ELF-1 (cell line): ENCODE measurements at regions not wholly inside any gene's neighbourhood (a gene's known extent, or its start where the extent isn't known, plus 50 kb on each side); places are given as distances from the start of the nearest gene placed in this dataset.
"Not testable (repeated sequence)": the region's sequence is repeated elsewhere in the genome, so short reads cannot be mapped to it uniquely, and the experiment has no call there.

Source experiments
- DNase-seq: peaks from one replicate; pipeline ENCODE4 v3.0.0-alpha.2; 2016; ENCODE audit warnings: low read depth, low spot score

DNA sequence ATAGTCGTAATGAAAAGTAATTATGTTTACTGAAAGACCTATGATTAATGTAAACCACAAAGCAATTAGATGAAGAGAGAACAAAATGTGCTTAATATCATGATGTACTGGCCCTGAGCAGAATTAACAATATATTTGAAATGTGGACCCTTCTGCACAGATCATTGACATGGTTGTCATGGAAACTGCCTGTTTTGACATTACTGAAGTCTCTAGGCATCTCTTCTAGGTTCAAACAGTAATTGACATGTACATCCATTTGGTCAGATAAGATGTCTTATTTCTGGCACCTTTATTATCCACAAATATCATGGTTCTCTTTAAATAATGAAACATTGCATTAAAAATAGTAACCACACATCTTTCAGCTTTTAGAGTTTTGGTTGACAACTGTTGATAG lies 251.7 kb upstream of the GNPDA2 start:
- DNase-seq = no peak

- DNase-seq = no peak
Measured at GRCh38 chr4:44965435-44966095, 239.2 kb upstream of the GNPDA2 start.

DNA sequence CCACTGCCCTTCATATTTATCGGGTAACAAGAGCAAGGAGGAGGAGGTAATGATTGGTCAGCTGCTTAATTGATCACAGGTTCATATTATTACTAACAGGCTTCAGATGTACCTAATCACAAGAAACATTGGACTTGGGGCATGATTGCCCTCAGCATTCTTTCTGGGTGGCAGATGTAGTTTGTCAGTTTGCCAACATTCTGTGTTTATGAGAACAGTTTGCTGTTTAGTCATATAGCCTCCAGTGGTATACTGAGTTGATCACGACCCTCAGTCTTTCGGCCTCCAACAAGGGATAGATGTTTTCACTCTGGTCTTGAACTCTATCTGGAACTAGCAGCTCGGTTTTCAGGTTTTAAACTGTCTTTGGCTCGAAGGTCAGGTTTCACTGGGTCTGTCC lies 237.7 kb upstream of the GNPDA2 start:
- DNase-seq = not testable (repeated sequence)

DNA sequence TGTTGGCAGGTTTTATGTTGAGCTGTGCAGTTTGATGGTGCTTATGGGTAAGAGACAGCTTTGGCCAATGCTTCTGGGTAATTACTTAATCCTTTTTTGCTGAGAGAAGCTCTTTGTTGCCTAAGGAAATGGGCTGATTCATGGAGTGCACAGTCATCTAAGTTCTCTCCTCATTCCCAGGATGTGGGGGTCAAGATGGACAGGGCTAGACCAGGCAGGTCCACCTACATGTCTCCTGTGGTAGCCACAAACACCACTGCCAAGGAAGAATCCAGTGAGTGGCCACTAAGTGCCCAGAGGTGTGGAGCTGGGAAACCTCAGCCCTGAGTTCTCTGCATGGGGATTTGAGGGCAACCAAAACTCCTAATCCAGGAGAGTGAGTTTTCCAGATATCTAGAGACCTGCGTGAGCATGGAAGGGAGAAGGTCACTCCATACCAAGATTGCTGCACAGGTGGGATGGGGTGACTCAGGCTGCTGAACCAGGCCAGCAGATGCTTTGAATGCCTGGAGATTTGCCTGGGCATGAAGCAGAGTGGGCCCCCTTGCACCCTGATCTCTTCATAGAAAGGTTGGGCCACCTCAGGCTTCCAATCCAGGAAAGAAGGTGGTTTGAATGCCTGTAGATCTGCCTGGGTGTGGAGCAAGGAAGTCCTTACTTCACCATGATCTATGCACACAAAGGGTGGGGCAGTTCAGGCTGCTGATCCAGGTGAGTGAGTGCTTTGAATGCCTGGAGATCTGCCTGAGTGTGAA lies 234.8 kb upstream of the GNPDA2 start:
- DNase-seq = no peak

GRCh38 chr4:44931720-44932119 lies 205.4 kb upstream of the GNPDA2 start:
- no peak for DNase-seq

DNA sequence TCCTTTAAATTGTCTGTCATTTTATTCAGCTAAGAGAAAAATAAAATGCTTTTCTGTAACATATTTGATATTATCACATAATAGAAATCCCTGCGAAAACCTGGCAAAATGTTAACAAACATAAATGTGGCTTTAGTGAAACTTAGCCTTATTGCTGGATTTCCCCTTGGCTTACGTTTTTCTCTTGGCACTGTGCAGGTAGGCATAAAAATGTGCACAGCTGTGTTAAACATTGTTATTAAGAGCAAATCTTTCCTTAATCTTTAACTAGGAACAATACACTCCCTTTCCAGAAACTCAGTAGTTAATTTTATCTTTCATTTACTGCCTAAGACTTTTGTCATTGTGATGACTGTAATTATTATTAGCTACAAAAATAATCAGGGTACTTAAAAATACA lies 202.4 kb upstream of the GNPDA2 start:
- no peak for DNase-seq

DNA sequence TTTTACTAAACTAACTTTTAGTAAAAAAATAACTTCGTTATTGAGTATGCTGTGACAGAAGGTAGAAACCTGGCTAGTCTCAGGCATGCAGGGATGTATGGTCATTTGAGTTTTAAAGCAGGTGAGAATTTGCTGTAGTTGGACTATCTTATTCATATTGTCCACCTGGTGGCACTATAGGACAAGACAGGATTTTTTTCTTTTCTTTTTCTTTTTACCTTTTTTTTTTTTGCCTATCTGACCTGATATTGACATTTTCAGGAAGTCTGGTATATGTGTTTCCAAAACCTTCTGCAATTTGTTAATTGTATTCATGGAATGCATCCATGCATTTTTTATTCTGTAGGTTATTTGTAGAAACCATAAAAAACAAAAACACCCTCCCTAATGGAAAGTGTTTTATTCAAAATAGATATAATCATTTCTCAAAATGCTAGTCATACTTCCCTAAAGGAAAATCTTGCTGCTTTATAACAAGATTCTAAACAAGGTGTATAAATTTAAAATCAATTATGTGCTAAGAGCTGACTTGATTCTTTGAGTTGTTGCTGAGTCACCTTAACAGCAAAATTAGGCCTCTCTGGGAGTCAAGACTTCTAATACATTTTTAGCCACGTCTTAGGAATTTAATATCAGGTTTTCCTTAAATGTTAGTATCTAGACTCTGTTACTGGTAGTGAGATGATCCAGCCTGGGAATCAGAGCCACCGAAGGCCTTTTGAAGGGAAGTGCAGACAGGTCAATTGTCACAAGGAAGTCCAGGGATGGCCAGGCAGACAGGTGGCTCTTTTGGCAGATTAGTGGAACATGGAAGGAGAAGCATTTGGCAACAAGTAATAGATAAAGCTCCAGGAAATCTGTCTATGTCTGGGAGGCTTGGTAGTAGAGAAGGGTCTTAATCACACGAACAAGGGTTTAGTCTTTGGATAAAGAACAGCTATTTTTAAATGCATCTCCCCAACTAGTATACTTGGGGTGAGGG lies 201.3 kb upstream of the GNPDA2 start:
- DNase-seq = no peak

DNA sequence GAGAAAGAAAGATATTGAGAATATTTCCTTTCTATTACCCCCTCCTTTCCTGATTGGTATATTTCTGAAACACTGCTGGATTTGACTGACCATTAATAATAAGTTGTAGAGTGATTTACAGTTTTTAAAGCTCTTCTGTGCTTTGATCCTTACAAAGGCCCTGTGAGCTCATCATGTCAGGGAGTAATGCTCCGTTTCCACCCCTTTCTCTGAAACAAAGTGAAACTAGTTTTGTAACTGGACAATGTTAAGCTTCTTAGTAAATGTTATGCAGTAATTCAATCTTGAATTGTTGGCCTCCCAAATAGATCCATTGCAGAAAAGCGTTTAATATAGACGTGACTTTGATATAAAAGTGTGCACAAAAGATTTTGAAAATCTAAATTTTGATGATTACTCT lies 190.1 kb upstream of the GNPDA2 start:
- no peak for DNase-seq

DNA sequence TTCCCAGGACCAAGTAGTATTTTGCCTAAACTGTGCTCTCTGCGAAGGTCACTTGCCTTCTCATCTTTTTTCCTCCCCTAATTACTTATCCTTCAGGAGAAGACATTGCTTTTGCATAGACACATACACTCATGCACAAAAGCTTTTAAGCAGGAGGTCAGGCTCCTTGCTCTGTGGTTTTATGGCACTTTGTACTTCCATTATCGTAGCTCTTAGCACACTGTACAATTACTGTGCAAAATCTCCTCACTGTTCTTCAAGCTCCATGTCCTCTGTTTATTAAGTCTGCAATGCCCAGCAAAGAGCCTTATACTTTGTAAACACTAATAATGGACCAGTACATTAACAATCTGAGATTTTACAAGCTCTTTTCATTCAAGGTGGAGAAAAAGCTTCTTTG lies 188.4 kb upstream of the GNPDA2 start:
- no peak for DNase-seq

DNA sequence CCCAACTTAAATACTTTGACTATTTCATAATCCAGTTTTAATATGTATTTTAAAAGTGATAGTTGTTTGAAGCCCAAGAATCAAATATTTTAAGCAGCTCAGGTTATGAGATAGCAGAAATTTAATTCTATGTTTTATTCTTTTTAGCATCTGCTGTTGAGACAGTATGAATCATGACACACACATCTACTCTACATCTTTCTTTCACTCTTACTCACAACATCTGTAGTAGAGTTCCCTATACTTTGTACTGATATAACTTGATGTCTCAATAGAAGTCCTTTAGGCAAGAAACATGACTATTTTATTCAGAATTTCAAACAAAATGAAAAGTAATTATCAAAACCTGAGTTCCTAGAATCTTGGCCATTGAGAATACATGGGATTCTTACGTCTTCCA lies 187.9 kb upstream of the GNPDA2 start:
- DNase-seq = no peak

DNA sequence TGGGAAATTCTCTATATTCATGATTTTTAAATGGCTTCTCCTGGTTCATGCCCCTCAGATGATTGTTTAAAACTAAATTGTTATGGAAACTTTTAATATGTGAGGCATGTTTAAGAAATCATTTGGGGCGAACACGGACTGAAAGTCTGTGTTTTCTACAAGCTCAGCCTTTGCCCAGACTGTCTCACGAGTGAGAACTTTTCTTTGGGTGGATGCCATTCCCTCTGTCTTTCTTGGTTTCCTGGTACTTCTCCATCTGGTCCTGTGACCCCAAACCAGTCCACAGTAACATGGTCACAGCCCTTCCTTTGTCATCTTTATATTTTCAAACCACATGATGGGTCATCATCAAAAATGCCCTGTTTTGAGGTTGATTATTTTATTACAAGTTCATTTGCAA lies 186.6 kb upstream of the GNPDA2 start:
- no peak for DNase-seq

DNA sequence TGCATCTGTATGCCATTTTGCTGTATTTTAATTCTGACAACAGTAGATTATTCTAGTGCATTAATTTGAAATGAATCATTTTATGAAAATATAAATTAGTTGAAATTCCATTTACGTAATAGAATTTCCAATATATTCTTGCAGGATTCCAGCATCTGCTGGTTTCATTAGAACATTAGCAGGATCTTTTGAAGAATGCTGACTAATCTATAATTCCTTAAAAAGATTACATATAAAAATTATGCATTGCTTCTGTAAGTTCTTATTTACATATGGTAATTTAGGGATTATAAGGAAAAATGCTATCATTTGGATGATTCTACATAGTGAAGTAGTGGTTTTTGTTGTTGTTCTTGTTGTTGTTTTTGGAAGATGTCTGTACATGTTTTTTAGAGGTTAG lies 182.2 kb upstream of the GNPDA2 start:
- DNase-seq = no peak

GRCh38 chr4:44872246-44872645 lies 145.9 kb upstream of the GNPDA2 start:
- DNase-seq = no peak

DNA sequence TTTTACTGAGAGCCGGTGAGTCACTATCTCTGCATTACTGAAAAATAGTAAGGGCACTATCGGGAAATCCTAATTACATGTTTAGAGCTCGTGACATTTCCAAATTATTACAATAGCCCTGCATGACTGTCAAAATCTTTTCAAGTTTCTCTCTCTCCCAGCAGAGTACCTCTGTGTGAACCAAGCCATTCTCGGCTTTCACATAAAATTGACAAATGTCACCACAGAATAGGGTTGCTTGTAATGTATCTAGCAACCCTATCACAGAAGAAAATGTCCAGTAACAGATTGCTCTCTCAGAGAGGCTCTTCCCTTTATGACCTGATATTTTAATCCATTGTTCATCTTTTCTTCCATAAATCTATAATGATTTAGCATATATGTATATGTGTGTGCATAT lies 144.8 kb upstream of the GNPDA2 start:
- no peak for DNase-seq

GRCh38 chr4:44869985-44870384 lies 143.6 kb upstream of the GNPDA2 start:
- DNase-seq = no peak

DNA sequence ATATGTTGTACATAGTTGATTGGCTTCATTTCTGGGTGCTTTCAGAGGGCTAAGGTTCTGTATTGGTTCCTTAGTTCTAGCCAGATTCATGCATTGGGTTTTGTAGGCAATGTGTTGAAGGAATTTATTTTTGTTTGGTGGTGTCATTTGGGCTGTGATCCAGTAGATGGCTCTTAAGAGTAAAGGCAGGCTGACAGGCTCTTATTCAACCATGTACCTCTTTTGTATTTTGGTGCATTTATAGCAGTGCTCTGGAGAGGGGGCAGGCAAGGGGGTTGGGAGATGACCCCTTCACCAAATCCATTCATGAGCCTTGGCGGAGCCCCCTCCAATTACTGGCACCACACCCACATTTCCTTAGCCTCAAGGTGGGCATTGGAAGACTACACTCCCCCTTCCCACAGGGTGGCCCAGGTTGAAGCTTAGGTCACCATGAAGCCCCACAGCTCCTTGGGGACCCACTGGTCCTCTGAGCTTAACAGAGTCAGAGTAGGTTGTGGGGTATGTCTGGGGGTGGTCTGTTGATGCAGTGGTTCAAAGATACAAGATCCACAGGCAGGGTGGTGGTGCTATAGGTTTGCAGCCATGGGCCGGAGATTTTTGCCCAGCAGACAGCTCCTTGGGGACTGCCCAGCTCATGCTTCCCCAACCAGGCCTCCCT lies 143.0 kb upstream of the GNPDA2 start:
- DNase-seq = peak; percentile 4

- DNase-seq = no peak
Measured at GRCh38 chr4:44861756-44862155, 135.4 kb upstream of the GNPDA2 start.

- DNase-seq = no peak
Measured at GRCh38 chr4:44859477-44859876, 133.1 kb upstream of the GNPDA2 start.

GRCh38 chr4:44848466-44848865 lies 122.1 kb upstream of the GNPDA2 start:
- no peak for DNase-seq

DNA sequence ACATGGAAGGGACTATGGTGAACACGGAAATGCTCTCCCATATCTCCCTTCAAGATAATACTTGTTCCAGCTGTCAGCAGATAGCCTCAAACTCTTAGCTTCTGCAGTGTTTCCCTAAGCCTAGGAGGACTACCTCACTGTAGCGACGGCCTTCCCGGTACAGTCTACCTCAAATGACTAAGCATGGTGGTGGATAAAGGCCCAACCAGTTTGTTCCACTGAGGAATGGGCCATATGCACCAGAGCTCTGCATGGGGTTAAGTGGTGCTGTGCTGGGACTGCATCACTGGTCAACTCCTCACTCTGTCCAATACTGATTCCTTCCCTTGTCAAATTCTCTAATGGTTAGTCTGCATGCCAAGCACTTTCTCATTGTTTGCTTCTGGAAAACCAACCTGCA lies 119.6 kb upstream of the GNPDA2 start:
- DNase-seq = no peak

GRCh38 chr4:44845309-44845708 lies 119.0 kb upstream of the GNPDA2 start:
- no peak for DNase-seq

DNA sequence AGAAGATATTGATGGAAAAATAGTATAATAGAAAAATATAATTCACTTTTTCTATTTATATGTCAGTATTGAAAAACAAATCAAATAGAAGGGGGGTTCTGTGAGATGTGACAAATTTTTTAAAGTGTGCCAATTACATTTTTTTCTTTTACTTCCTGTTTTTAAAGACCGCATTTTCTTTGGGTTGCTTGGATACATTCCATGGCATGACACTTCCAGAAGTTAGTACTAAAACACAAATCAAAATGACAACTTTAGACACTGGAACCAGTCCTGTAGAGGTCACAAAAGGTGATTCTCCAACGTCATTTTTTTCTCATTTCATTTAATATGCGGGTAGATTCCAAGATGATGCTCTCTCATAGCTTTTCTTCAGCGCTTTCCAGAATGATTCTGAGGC lies 116.2 kb upstream of the GNPDA2 start:
- no peak for DNase-seq
